DOHH2 (cell line): ENCODE measurements at regions not wholly inside any gene's neighbourhood (a gene's known extent, or its start where the extent isn't known, plus 50 kb on each side); places are given as distances from the start of the nearest gene placed in this dataset.

Source experiments
- CTCF ChIP-seq: fragments of 200-600 bp; sonication (generic); IDR thresholded peaks from one replicate; pipeline ENCODE4 v1.5.1; 2014; ENCODE audit warnings: antibody characterized with exemption, mild to moderate bottlenecking, low read depth, low read length; ENCODE audit not compliant: poor library complexity, severe bottlenecking
- EZH2phosphoT487 ChIP-seq: fragments of 200-600 bp; sonication (generic); IDR thresholded peaks from 2 replicates; pipeline ENCODE4 v1.6.1; 2017; ENCODE audit warnings: borderline replicate concordance, mild to moderate bottlenecking, antibody characterized with exemption, low read length, moderate library complexity, mixed read lengths

- TF ChIP-seq CTCF (no peak), EZH2phosphoT487 (no peak)
Observed at GRCh38 chr7:96921771-96922170, 83.6 kb upstream of the DLX6 start.
